T-helper 1 cell (primary cell): ENCODE measurements at regions not wholly inside any gene's neighbourhood (a gene's known extent, or its start where the extent isn't known, plus 50 kb on each side); places are given as distances from the start of the nearest gene placed in this dataset.
"Not testable (repeated sequence)": the region's sequence is repeated elsewhere in the genome, so short reads cannot be mapped to it uniquely, and the experiment has no call there.

Experiments
- DNase-seq, 5 donors: peaks; one replicate each; pipeline ENCODE4 v3.0.0-alpha.2; 2012 to 2020

DNA sequence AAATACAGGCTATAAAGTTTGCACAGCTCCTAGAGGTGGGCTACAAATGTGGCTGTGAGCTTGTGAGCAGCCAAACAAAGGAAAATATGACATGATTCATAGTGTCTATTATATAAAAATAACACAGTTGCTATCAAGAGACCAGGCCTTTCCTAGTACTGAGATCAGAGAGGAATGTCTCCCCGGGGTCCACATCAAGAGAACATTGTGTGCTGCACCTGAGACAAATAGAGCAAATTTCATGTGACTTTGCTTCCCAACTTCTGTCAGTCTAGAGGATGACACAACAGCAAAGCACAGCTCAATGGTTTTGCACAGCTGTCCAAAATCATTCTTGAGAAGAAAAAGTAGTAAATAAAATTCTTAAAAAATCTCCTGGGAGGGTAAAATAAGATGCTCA, 297.5 kb upstream of the PRKD1 start:
- DNase-seq: no peak

DNA sequence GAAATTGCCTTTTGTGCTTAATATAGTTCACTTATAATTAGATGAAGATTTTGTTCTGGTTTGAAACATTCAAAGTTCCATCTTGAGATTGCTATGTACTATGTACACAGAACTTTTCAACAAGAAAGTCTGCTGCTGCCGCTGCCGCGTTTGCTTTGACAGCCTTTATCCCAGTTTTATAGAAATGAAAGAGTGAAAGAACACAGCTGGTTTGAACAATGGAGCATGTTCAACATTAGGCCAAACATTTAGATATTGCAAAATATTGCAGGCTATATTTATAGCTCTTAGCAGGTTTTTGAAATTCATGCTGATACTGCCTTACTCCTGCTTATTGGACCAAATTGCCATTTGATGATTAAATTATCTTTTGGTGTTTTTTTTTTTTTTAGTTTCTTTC, 299.8 kb upstream of the PRKD1 start:
- no peak for DNase-seq

DNA sequence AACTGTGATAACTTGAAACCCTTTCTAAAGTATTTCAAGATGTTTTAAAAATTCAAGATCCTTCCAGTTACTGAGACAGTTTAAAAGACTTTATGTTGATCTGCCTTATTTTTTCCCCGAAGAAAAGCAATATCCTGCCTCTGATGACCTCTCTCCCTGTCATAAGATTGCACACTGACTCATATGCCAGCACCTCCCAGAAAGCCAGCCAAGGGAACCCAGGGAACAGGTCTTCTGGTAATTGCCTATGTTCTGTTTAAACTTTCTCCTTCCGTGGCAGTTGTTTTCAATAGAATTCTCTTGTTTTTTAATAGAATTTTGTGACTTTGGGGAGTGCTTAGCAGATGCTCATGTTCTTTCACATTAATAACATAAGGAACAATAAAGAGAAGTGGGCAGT, 300.2 kb upstream of the PRKD1 start:
- no peak for DNase-seq

DNA sequence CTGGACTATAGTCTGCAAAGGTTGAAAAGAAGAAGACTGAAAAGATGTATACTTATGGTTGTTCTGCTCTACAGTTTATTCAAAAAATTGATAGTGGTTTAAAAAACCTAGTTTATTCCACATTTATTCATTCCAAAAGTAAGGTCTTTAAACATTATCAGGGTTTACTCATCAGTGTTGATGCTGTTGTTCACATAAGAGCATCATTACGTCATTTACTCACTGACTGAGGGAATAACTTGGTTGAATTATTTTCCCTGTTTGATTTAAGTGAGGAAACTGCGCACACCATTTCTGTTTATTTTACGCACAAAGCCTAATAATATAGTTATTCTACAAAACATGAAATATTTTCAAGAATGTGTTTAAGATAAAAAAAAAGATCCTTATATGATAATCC, 303.1 kb upstream of the PRKD1 start:
- no peak for DNase-seq

DNA sequence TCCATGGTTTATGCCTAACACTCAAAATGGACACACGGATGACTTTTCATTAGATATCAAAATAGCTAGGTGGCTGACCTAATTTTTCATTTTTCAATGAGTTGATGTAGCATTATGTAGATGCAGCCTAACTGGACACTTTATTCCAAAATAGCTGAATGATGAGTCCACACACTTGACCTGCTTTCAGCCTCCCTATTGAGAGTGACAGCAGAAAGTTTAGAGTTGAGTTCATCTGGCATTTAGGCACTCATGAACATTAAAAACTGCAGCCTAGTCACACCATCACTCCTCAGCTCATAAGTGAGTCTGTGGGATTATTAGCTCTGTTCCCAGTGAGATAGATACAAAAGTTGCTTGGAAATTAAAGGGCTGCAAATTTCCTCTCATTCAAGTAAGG, 307.3 kb upstream of the PRKD1 start:
- DNase-seq: no peak

DNA sequence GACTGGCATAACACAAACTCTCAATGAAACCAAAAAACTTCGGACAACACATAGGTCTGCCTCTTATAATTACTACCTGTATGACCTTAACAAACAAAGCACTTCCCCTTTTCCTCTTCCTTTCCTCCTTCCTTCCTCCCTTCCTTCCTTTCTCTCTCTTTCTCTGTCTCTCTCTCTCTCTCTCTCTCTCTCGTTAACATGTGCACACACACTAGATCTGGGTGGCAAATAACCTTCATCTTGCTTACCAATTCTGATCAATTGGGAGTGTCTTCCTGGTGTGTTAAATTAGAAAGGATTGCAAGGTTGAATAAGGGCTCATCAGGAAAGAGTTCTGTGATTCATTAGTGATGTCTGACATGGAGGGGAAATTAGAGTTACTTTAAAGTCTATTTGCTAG, 307.8 kb upstream of the PRKD1 start:
- no peak for DNase-seq

DNA sequence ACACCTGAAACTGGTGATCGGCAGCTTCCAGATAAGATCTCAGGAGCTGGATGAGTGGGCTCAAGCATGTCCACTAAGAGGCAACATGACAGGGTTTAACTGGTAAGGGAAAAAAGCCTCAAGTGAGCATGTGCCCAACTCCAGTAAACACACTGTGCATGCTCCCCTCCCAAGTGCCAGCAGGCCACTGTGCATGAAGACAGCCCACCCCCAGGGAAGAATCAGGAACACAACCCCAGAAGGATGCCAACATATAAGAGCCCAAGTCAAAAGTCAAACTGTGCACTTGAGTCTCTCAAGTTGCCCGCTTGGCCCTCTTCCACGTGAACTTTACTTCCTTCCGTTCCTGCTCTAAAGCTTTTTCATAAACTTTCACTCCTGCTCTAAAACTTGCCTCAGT, 311.3 kb upstream of the PRKD1 start:
- DNase-seq: no peak

DNA sequence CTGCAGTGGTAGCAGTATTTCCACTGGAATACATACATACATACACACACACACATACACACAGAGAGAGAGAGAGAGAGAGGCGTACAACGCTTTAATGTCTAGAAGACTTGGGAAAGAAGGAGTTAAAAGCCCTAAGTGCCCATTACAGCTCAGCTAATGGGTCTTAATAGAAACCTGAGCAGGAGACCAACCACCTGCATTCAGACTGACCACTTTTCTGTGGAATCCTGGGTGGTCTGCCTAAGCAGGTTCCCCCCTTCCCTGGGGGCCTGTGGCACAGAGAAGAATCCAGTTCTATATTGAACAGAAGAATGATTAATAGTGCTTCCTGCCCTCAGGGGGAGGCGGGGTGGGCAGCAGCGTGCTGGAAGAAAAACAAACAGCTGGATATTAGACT, 312.4 kb upstream of the PRKD1 start:
- no peak for DNase-seq

DNA sequence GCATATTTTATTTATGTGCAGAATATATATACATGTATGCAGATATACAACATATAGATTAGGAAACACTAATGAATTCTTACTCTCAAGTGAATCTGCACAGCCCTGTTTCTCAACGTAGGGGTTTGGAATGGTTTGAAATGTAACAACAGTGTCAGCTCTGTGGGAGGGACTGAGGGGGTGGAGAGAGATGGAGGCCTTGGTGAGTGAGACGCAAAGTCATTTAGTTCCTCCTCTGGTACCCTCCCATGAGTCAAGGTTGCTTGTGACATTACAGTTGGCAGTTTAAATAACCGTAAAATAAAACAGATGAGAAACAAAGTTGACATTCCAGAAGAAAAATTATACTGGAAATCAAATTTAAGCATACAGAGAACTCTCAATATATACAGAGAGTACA, 313.0 kb upstream of the PRKD1 start:
- DNase-seq: no peak

DNA sequence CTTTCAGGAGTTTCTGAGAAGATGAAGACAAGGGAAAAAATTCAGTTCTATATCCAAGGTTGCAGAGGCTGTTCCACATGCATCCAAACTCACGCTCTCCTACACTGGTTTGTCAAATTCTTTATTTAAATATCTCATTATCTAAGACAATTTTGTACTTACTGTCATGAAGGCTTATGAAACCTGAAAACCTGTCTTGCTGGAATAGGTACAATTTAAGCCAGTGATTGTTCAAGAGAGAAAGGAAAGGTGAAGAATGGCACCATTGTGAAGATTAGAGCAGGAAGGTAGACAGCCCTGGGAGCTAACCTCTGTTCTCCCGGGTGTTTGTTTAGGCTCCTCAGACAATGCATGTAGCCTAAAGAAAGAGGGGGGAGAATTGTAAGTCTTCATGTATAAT, 315.1 kb upstream of the PRKD1 start:
- no peak for DNase-seq

DNA sequence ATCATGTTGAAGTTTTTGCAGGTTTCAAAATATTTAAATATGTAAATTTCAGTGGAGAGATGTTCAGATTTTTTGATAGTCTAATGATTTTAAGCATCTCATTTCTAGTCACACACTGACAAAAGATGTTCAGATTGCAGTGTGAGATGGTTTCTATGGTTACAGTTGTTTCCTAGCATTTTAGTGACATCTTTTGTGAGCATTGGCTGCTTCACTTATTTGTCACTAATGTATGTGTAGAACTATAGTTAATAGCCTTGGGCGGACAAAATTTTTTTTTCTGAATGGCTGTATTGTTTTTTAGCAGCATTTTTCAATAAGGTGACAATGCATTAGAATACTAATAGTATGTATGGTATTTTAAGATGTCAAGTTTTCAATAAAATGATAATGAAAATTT, 315.6 kb upstream of the PRKD1 start:
- DNase-seq: no peak

DNA sequence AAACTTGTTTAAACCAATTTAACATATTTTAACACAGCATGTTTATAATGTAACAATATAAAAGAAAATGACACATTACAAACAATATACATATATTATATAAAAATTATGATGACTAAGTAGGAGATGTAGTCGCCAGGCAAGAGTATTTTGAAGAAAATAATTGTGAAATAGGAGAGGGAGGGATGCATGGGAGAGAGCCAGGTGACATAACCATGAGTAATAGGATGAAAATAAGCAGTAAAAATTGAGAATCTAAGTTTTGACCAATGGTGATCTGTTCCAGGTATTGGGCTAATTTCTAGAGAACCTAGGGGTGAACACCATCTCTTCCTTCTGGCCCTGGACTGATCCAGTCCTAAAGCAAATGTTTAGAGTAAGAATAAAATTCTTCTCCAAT, 315.2 kb upstream of the G2E3 start:
- DNase-seq: no peak

DNA sequence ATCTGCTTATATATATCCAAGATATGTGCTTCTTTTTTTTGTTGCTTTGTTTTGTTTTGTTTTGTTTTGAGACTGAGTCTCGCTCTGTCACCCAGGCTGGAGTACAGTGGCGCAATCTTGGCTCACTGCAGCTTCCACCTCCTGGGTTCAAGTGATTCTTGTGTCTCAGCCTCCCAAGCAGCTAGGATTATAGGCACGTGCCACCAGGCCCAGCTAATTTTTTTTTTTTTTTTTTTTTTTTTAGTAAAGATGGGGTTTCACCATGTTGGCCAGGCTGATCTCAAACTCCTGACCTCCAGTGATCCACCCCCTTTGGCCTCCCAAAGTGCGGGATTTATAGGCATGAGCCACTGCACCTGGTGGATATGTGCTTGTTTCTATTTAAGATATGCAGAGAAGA, 314.6 kb upstream of the G2E3 start:
- DNase-seq: not testable (repeated sequence)

DNA sequence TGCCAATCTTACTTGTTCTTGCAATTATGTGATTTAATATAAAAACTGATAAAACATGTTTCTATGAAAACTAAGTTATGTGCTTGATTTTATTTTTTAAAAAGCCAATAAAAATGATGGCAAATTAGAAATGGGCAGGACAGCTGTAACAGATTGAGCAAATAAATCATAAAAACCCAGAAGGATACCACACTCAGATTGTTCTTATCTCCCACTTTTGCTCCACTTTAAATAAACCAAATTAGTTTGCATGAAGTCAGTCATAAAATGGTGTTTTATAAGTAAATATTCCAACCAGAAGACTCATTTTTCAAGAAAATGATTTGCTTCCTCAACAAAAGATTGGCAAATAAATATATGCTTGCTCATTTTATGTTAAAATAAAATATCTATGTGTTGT, 307.9 kb upstream of the G2E3 start:
- DNase-seq: no peak

DNA sequence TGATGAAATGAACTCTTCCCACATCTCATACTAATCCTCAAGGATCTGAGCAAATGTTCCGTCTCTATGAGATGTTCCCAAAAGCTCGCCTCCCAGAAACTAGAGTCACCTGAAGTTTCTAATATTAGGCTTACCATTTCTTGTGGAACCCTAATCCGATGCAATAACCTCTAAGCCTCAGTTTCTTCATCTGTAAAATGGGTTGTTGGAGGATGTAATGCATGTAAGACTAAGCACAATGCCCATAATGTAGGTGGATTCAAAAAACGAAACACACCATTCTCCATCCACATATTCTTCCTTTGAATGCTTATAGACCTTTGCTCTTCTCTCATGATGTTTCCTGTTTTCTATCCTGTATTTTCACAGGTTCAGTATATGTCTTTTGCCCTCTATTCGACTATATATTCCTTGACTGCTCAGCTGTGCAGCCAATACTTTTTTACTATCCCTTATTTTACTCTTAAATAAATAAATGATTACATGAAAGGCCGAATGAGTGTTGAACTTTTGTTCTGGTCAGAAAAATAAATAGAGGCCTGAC, 307.3 kb upstream of the G2E3 start:
- no peak for DNase-seq

DNA sequence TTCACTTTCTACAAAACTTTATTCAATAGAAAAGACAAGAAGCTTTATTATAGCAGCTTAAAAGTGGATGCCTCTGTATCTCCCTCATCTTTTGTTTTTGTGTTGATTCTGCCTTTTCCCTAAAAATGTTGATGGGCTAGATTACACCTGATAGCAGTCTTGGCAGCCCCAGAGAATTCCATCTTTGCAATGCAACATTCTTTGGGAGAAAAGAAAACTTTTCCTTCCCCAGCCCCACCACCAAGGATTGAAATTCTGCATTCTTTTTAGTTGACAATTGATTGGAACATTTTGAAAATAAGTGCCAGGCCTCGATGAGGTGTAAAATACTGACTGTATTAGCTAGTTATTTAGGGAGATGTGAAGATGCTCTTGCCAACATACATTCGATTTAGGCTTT, 306.8 kb upstream of the G2E3 start:
- no peak for DNase-seq

DNA sequence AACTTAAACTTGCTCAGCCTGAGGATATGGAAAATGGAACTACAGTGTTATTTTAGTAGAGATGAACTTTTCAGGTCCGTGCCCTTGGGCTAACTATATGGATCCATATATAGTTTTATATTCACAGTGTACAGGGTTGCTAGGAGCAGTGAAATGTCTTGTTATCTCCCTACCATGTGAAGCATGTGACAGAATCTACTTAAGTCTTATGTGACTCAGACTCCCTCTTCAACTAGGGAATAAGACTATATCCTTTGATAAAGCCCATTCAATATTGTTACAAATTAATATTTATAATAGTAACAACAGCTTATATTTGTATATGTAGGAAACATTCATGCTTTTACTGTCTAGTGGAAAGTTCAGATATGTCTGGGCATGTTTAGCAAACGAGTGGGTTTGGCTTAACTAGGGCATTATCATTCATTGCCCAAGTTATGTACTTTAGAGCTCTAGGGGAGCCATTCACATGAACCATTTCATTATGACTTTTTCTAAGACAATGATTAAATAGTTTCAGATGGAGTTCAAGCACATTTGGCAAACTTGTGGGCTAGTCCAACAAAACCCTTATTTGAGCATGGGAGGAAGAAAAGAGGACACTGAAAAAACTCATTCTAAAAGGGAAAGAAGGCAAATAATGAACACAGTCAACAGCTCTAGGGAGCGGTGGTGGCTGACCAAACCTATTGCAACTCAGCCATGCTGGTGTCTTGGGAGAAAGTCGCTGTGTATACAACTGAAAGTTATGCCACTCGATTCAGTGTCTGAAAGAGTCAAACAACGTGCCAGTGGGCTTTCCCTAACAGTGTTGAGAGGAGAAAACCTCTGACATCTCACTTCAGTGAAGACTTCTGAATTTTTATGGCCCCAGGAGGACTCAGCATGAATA, 305.9 kb upstream of the G2E3 start:
- DNase-seq: no peak

DNA sequence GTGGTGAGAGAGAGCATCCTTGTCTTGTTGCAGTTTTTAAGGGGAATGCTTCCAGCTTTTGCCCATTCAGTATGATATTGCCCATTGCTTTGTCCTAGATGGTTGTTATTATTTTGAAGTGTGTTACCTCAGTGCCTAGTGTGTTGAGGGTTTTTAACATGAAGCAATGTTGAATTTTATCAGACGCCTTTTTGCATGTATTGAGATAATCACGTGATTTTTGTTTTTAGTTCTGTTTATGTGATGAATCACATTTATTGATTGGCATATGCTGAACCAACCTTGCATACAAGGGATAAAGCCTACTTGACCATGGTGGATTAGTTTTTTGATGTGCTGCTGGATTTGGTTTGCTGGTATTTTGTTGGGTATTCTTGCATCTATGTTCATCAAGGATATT, 302.3 kb upstream of the G2E3 start:
- DNase-seq: no peak

DNA sequence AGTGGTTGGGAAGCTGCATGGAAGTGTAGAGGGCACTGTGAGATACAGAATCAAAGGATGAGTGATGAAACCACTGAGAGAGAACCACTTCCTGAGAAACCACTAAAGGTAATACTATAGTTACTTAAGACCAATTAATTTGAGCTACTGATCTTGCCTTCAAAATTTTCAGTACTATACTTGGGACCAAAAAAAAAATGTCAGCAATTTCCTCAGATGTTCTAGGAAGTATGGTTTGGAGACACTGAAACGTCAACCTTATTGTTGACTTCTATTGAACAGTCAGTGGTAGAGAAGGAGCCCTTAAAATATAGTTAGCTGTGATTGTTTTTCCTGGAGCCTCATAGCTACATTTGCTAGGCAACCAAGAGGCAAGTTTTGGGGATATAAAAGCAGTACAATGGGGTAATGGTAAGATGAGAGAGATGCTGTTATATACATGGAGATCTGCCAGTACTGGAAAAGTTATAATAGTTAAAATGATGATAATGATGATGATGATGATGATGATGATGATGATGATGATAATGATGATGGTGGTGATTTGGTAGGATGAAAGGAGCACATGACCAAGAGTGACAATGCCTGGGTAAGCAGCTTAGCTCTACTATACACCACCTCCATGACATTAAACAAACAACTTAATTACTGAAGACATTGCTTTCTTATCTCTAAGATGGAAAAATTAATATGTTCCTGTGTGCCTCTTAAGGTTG, 300.9 kb upstream of the G2E3 start:
- no peak for DNase-seq

DNA sequence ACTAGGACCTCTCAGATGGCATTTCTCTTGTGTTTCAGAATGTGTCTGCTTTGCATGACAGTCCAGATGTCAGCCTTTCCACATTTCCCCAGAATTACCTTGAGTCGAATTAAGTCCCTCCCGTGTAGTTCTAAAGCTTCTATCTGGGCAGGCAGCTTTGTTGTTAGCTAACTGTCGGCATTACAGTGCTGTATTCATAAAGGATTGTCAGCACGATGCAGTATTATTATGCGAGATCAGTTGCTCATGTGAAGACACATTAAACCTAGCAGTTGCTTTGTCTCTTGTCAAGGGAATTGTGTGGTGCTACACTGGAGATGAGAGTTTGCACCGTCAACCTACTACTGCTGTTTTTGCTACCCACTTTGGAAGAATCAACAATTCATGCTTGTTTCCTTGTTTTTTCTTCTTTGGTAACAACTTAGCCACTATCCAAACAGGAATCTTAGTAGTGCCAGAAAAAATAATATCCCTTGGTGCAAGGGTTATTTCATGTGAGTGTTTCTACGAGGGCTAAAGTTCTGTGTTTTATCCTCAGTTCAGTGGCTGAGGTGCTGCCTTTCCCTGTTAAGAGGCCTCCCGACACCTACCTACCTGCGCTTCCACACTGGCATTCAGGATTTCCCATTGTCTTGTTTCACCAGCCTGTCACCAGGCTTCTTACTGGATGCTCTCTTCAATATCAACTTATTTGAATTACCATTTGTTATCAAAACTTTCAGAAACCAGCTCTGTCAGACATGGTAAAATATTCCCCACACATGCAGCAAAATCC, 297.9 kb upstream of the G2E3 start:
- no peak for DNase-seq

DNA sequence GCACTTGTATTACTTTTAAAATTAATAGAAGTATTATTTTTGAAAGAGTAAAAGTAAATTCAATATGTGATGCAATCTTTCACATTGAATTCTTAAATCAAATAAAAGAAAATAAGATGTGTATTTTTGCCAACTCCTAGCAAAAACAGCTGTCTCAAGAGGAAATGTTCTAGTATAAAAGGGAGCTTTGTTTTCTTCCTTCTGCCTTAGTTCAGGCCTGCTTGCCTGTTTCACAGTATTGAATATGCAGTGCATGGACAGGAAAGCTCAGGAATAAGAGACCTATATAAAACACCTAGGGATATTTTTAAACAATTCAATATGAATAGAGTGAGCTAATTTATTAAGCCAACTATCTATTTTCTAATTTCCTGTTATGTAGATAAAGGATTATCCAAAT, 294.8 kb upstream of the G2E3 start:
- no peak for DNase-seq

DNA sequence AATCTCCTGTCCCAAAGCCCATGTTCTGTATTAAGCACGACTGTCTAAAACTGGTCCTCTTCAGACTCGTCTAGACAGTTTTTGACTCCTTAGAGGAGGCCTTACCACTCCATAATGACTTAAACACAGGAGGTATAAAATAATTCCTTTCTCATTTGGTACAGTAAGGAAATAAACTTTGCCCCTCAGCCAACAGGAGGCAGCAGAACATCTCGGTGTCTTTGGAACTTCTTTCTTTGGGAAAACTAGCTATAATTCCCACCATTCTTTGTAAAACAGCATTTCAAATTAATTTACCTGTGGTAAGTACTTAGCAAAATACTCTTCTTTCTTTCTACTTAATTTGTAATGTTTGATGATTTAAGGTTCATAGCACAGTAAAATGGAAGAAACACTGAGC, 292.7 kb upstream of the G2E3 start:
- DNase-seq: no peak

DNA sequence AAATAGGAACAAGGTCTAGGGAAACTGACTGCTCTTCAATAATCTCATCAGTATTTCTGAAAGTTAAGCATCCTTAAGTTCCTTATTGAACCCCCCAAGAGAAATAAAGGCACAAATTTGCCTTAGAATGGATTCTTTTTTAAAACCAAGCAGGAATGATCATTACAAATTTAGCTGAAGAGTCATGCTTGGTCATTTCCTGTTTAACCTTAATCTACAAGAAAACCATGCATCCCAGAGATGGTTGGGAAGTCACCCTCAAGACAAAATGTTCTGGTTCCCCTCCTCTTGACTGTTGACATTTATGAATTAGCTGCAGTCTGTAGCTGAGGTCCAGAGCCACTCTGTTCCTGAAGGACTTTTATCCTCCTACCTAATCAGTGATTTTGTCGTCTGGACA, 291.8 kb upstream of the G2E3 start:
- no peak for DNase-seq
